Brain pericyte (primary cell): ENCODE measurements at regions not wholly inside any gene's neighbourhood (a gene's known extent, or its start where the extent isn't known, plus 50 kb on each side); places are given as distances from the start of the nearest gene placed in this dataset.

ENCODE experiments used
- DNase-seq: peaks from one replicate; pipeline ENCODE4 v3.0.0-alpha.2; 2012; ENCODE audit warnings: low read depth, low spot score

GRCh38 chr12:74449872-74450271, 87.8 kb upstream of the ATXN7L3B start:
- DNase-seq = no peak

GRCh38 chr12:74454109-74454508, 83.5 kb upstream of the ATXN7L3B start:
- no peak for DNase-seq

GRCh38 chr12:74455429-74455828, 82.2 kb upstream of the ATXN7L3B start:
- DNase-seq = no peak

- DNase-seq = no peak
These were observed 81.2 kb upstream of the ATXN7L3B start for GRCh38 chr12:74456431-74456830.

- no peak for DNase-seq
These were observed 69.2 kb upstream of the ATXN7L3B start for GRCh38 chr12:74468401-74468800.

- DNase-seq = no peak
These were observed 61.4 kb upstream of the ATXN7L3B start for GRCh38 chr12:74476234-74476633.

- DNase-seq = no peak
These were observed 56.6 kb upstream of the ATXN7L3B start for GRCh38 chr12:74481078-74481477.

- no peak for DNase-seq
These were observed 55.5 kb upstream of the ATXN7L3B start for GRCh38 chr12:74482115-74482514.

GRCh38 chr12:74483057-74483456, 54.6 kb upstream of the ATXN7L3B start:
- no peak for DNase-seq
